IPS-15b (cell line): ENCODE measurements at regions not wholly inside any gene's neighbourhood (a gene's known extent, or its start where the extent isn't known, plus 50 kb on each side); places are given as distances from the start of the nearest gene placed in this dataset.

ENCODE experiments used
- H3K27me3 ChIP-seq: one replicate; pipeline ENCODE4 v1.6.1; 2013; ENCODE audit warnings: low read length; ENCODE audit not compliant: control insufficient read depth, insufficient read depth
- H3K36me3 ChIP-seq: one replicate; pipeline ENCODE4 v1.6.1; 2013; ENCODE audit warnings: low read length; ENCODE audit not compliant: control insufficient read depth, insufficient read depth
- H3K4me1 ChIP-seq: one replicate; pipeline ENCODE4 v1.6.1; 2013; ENCODE audit warnings: mild to moderate bottlenecking, low read length; ENCODE audit not compliant: control insufficient read depth, insufficient read depth
- H3K4me3 ChIP-seq: one replicate; pipeline ENCODE4 v1.5.1; 2013; ENCODE audit warnings: low read depth, low read length
- H3K9ac ChIP-seq: one replicate; pipeline ENCODE4 v1.6.1; 2013; ENCODE audit warnings: low read depth, mild to moderate bottlenecking, low read length
- H3K9me3 ChIP-seq: one replicate; pipeline ENCODE4 v1.6.1; 2013; ENCODE audit warnings: mild to moderate bottlenecking, low read length; ENCODE audit not compliant: control insufficient read depth, insufficient read depth

GRCh38 chr7:67573639-67574038 is 577.0 kb downstream of the TYW1 start:
- Histone ChIP-seq H3K4me1 (no peaks in the 10 kb centered on the region), H3K36me3 (no peaks in the 10 kb centered on the region), H3K9me3 (no peaks in the 10 kb centered on the region), H3K27me3 (no peaks in the 10 kb centered on the region), H3K4me3 (no peak overlapping the region), H3K9ac (no peak overlapping the region)

DNA sequence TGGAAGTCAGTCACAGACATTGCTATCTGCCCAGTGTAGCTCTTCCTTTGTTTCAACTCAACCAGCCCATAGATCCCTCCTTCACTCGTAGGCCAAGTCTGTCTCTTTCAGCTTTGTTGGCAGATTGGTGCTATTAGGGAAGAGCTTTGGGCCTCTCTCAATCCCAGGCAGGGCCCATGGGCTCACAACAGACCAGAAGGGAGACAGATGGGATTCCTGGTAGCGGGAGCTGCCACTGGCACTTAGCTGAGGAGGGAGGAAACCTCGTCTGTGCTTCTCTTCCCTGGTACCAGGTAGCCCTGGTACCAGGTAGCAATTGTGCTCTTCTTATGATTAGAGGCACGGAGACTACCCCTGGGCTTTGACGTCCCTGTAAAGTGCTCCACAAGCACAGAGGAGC is 592.0 kb downstream of the TYW1 start:
- H3K36me3 ChIP-seq: no peaks in the 10 kb centered on the region
- H3K27me3 ChIP-seq: no peaks in the 10 kb centered on the region
- H3K9ac ChIP-seq: no peak overlapping the region
- no peak overlapping the region for H3K4me3 ChIP-seq
- no peaks in the 10 kb centered on the region for H3K9me3 ChIP-seq
- H3K4me1 ChIP-seq: no peaks in the 10 kb centered on the region

GRCh38 chr7:67589183-67589582 is 592.5 kb downstream of the TYW1 start:
- no peaks in the 10 kb centered on the region for H3K4me1 ChIP-seq
- H3K9ac ChIP-seq: no peak overlapping the region
- H3K36me3 ChIP-seq: no peaks in the 10 kb centered on the region

DNA sequence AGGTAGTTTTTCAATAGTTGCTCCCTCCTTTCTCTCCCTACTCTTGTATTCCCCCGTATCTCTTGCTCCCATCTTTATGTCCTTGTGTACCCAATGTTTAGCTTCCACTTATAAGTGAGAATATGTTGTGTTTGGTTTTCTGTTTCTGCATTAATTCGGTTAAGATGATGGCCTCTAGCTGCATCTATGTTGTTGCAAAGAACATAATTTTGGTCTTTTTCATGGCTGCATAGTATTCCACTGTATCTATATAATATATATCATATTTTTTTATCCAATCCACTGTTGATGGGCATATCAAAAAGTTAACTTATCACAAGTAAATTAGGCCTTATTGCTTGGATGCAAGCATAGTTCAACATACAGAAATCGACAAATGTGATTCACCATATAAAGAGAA is 594.0 kb downstream of the TYW1 start:
- Histone ChIP-seq H3K27me3 (no peaks in the 10 kb centered on the region), H3K4me1 (no peaks in the 10 kb centered on the region), H3K9ac (no peak overlapping the region), H3K4me3 (no peak overlapping the region), H3K36me3 (no peaks in the 10 kb centered on the region), H3K9me3 (no peaks in the 10 kb centered on the region)

More at GRCh38 chr7:67589183-67589582, 592.5 kb downstream of the TYW1 start:
- Histone ChIP-seq H3K9me3 (no peaks in the 10 kb centered on the region), H3K27me3 (no peaks in the 10 kb centered on the region), H3K4me3 (no peak overlapping the region)

GRCh38 chr7:67593794-67594193 is 597.2 kb downstream of the TYW1 start:
- no peaks in the 10 kb centered on the region for H3K9me3 ChIP-seq
- no peak overlapping the region for H3K9ac ChIP-seq
- no peaks in the 10 kb centered on the region for H3K36me3 ChIP-seq
- H3K4me1 ChIP-seq: no peaks in the 10 kb centered on the region
- H3K27me3 ChIP-seq: no peaks in the 10 kb centered on the region
- no peak overlapping the region for H3K4me3 ChIP-seq

DNA sequence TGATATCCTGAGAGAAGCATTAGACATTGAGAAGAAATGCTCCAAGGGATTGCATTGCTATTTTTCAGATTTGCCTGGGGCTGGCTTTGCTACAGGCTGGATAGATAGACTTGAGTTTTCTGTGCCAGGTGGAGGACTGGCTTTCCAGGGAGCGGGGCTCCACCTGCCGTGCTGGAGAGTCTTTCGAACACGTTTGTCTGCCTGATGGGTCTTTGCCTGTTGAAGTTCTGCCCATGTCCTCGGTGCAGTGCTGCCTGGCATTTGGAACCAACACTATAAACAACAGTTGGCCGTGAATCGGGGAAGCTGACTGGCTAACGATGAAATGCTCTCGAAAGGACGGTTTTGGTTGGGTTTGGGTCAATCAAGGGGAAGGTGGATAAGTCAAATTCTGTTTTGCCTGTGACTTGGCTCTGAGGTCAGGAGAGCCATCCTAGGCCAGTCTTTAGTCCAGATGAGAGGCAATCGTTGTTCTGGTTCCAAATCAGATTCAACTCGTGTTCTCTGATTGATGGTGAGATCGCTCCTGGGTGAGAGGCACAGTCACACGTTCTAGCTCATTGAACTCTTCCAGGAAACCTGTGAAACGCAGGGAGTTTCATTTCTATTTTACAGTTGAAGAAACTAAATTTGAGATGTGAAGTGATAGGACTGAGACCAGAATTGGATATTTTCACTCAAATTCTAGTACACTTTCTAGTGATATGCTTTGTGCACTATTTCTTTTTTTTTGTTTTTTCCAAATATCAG is 599.0 kb downstream of the TYW1 start:
- Histone ChIP-seq H3K9me3 (no peaks in the 10 kb centered on the region), H3K36me3 (no peaks in the 10 kb centered on the region), H3K4me1 (no peaks in the 10 kb centered on the region), H3K9ac (no peak overlapping the region), H3K4me3 (no peak overlapping the region), H3K27me3 (no peaks in the 10 kb centered on the region)

- Histone ChIP-seq H3K9me3 (no peaks in the 10 kb centered on the region), H3K9ac (no peak overlapping the region), H3K36me3 (no peaks in the 10 kb centered on the region)
Measured at GRCh38 chr7:67597161-67597560, 600.5 kb downstream of the TYW1 start.

DNA sequence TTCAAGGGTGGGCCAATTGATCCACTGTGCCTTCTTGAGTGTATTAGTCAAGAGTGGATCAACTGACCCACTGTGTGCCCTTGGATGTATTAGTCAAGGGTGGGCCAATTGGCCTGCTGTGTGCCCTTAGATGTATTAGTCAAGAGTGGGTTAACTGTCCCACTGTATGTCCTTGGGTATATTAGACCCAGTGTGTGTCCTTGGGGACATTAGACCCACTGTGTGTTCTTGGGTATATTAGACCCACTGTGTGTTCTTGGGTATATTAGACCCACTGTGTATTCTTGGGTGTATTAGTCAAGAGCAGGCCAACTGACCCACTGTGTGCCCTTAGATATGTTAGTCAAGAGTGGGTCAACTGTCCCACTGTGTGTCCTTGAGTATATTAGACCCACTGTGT is 601.8 kb downstream of the TYW1 start:
- H3K9ac ChIP-seq: no peak overlapping the region
- H3K27me3 ChIP-seq: no peaks in the 10 kb centered on the region
- H3K36me3 ChIP-seq: no peaks in the 10 kb centered on the region

More at GRCh38 chr7:67597161-67597560, 600.5 kb downstream of the TYW1 start:
- Histone ChIP-seq H3K4me1 (no peaks in the 10 kb centered on the region), H3K4me3 (no peak overlapping the region), H3K27me3 (no peaks in the 10 kb centered on the region)

GRCh38 chr7:67599331-67600062 is 602.9 kb downstream of the TYW1 start:
- H3K36me3 ChIP-seq: no peaks in the 10 kb centered on the region
- H3K9me3 ChIP-seq: no peaks in the 10 kb centered on the region
- no peaks in the 10 kb centered on the region for H3K4me1 ChIP-seq
- no peaks in the 10 kb centered on the region for H3K27me3 ChIP-seq
- no peak overlapping the region for H3K4me3 ChIP-seq
- no peak overlapping the region for H3K9ac ChIP-seq

More for the DNA sequence above, 601.8 kb downstream of the TYW1 start:
- Histone ChIP-seq H3K9me3 (no peaks in the 10 kb centered on the region), H3K4me3 (no peak overlapping the region), H3K4me1 (no peaks in the 10 kb centered on the region)

DNA sequence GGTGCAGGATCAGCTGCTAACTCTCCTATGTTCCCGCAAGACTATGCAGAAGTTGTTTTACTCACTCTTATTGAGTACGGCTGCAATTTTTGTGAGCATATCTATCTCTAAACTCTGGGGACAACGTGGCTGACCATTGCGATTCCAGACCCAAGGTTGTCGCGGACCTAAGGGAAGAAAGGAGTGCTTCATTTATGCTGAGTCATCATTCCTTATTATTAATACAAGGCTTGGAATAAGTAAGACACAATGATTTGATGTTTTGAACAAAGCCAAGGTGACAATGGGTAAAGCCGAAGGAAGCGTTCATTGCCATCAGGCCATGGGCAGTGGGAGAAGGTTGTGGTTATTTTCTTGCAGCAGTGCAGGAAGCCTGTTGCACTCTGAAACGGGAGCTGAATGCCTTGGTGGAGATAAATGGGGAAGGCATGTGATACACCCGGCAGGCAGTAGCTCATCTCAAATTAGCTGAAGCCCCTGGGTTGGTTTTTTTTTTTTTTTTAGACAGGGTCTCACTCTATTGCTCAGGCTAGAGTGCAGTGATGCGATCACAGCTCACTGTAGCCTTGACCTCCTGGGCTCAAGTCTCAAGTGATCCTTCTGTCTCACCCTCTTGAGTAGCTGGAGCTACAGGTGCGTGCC is 605.7 kb downstream of the TYW1 start:
- Histone ChIP-seq H3K36me3 (no peaks in the 10 kb centered on the region), H3K9me3 (no peaks in the 10 kb centered on the region), H3K4me1 (no peaks in the 10 kb centered on the region), H3K9ac (no peak overlapping the region), H3K4me3 (no peak overlapping the region), H3K27me3 (no peaks in the 10 kb centered on the region)

DNA sequence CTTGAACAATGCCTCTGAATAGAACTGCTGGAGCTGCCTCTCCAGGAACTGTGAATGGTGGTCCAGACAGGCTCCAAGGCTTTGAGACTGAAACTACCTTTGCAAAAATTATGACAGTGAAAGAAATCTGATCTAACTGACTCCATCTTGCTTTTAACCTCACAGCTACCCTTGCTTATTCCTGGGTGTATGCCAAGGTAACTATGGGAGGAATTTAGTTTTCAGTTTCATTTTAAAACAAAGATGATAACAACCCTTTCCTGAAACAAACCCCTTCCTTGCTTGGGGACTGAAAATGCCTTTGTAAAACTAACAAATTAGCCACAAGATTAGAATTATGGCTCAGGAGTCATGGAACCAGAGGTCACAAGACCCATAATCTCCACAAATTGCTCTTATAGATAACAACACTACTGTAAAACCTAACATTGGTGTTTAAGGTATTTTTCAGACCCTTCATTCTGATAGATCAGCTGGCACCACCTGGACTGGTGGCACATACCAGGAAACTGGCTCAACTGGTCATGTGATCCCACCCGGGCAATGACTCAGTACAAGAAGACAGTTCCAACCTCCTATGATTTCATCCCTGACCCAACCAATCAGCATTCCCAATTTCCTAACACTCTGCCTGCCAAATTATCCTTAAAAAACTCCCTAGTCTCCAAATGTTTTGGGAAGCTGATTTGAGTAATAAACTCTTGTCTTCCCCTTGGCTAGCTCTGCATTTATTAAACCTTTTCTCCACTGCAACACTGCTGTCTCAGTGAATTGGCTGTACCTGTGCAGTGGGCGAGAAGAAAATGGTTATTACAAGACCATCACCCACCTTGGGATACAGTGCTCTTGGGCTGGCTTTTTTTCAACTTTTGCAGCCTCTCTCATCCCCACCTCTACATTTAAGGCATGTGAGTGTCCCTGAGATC is 608.1 kb downstream of the TYW1 start:
- H3K4me3 ChIP-seq: no peak overlapping the region
- H3K9me3 ChIP-seq: no peaks in the 10 kb centered on the region
- H3K27me3 ChIP-seq: no peaks in the 10 kb centered on the region
- H3K36me3 ChIP-seq: no peaks in the 10 kb centered on the region
- peaks cover 4% of the 10 kb centered on the region for H3K4me1 ChIP-seq
- no peak overlapping the region for H3K9ac ChIP-seq
